Heart left ventricle (tissue), 13 donors: ENCODE measurements at regions not wholly inside any gene's neighbourhood (a gene's known extent, or its start where the extent isn't known, plus 50 kb on each side); places are given as distances from the start of the nearest gene placed in this dataset.

Experiments used
- CTCF ChIP-seq, 12 donors: fragments of 200-600 bp; sonication (generic) in 4 of 12; IDR thresholded peaks; one replicate each; pipeline versions ENCODE4 v1.5.0 to v1.8.0; 2018 to 2022; ENCODE audit warnings: antibody characterized with exemption in 12 of 12, mild to moderate bottlenecking in 5 of 12
- POLR2A ChIP-seq, 2 donors: fragments of 450-650 bp; IDR thresholded peaks; one replicate each; pipeline ENCODE4 v1.6.1; 2017; ENCODE audit warnings: antibody characterized with exemption in 2 of 2, mild to moderate bottlenecking in 2 of 2, moderate library complexity in 2 of 2
- donor health status: ischemic (EF 13 %, LVEDD 7.1; RV severe dilation, severe dysfunction).
- donor health status: DM: no; HTN: yes; CAD: no.
- donor health status: DM: no; HTN: no; CAD: no.
- donor health status: ischemic (EF 25% LVEDD 6.9; RV normal size, moderate dysfunction).
- donor health status: ischemic (EF 25% LVEDD 5.7; RV mildly dilated, moderate dysfunction).
- donor health status: ischemic (EF 35%, LVEDD 5.7; RV mildly dilated, moderate dysfunction).
- donor health status: nonischemic (EF 11% LVEDD 7.7; RV severe dilation, severe dysfunction).
- donor health status: DM: yes; HTN: yes; CAD: no.
- donor health status: PGD.
- donor health status: ischemic (EF 29% LVEDD 5.4; RV normal size, mild dysfunction).
- donor health status: nonischemic (EF 23%, LVEDD 6.1; RV moderate dilation, normal function).

- TF ChIP-seq CTCF (IDR thresholded peaks at IDR 0.05), result no peak
- TF ChIP-seq POLR2A (IDR thresholded peaks at IDR 0.05), result no peak
These were observed 441.0 kb upstream of the PRMT6 start for GRCh38 chr1:106615473-106615872.
